PC-9 (cell line): ENCODE measurements at regions not wholly inside any gene's neighbourhood (a gene's known extent, or its start where the extent isn't known, plus 50 kb on each side); places are given as distances from the start of the nearest gene placed in this dataset.

ENCODE experiments used
- CTCF ChIP-seq: fragments of 200-600 bp; sonication (generic); conservative IDR thresholded peaks from 2 replicates; pipeline ENCODE4 v1.6.1; 2017; ENCODE audit warnings: mixed run types, antibody characterized with exemption, mild to moderate bottlenecking, moderate library complexity
- EZH2 ChIP-seq: fragments of 200-600 bp; sonication (generic); IDR thresholded peaks from 2 replicates; pipeline ENCODE4 v1.8.0; 2017; ENCODE audit warnings: antibody characterized with exemption, low read depth

- TF ChIP-seq CTCF (no peak), EZH2 (no peak)
Observed at GRCh38 chr3:150218841-150219240, 189.3 kb upstream of the TSC22D2 start.
